Kidney (tissue), 13 donors: ENCODE measurements at regions not wholly inside any gene's neighbourhood (a gene's known extent, or its start where the extent isn't known, plus 50 kb on each side); places are given as distances from the start of the nearest gene placed in this dataset.

ENCODE experiments used
- DNase-seq, 5 donors: peaks; one replicate each; pipeline ENCODE4 v3.0.0-alpha.2; 2013 to 2020
- FAIRE-seq: peaks from 2 replicates; lab custom pipeline; 2012; peaks lifted over from hg19 to GRCh38; lab: Jason Lieb, UNC
- H3K27ac ChIP-seq, 2 donors: one replicate each; pipeline ENCODE4 v1.7.0; 2013; ENCODE audit warnings: low read depth in 2 of 2, low read length in 2 of 2, inconsistent platforms in 1 of 2
- H3K27me3 ChIP-seq: one replicate; pipeline ENCODE4 v1.7.1; 2013; ENCODE audit warnings: low read length, inconsistent platforms; ENCODE audit not compliant: control insufficient read depth, insufficient read depth
- H3K36me3 ChIP-seq, 3 donors: one replicate each; pipeline versions ENCODE4 v1.7.0 to v1.7.1; 2013; ENCODE audit warnings: low read length in 3 of 3, control low read depth in 1 of 3, inconsistent platforms in 1 of 3; ENCODE audit not compliant: insufficient read depth in 3 of 3, control insufficient read depth in 2 of 3
- H3K4me1 ChIP-seq, 3 donors: one replicate each; pipeline versions ENCODE4 v1.7.0 to v1.7.1; 2013; ENCODE audit warnings: low read length in 3 of 3, inconsistent platforms in 1 of 3, low read depth in 1 of 3; ENCODE audit not compliant: control insufficient read depth in 2 of 3, insufficient read depth in 2 of 3
- H3K4me3 ChIP-seq, 3 donors: one replicate each; pipeline versions ENCODE4 v1.7.0 to v1.8.1; 2013; ENCODE audit warnings: low read length in 3 of 3, control low read depth in 1 of 3, inconsistent platforms in 1 of 3
- H3K9ac ChIP-seq, 3 donors: one replicate each; pipeline versions ENCODE4 v1.7.0 to v1.7.1; 2013; ENCODE audit warnings: low read length in 3 of 3, control low read depth in 1 of 3, inconsistent platforms in 1 of 3
- H3K9me3 ChIP-seq, 3 donors: one replicate each; pipeline versions ENCODE4 v1.7.0 to v1.7.1; 2013; ENCODE audit warnings: low read length in 3 of 3, control low read depth in 1 of 3, inconsistent platforms in 1 of 3; ENCODE audit not compliant: control insufficient read depth in 2 of 3, insufficient read depth in 1 of 3
- intact Hi-C: fragments of 100-400 bp; cut with DNase I; formaldehyde crosslinking; loops from one replicate; pipeline ENCODE4 v1.11.1; 2022
- TF ChIP-seq, protein P1 (sequence below): IDR thresholded peaks from 3 replicates; pipeline ENCODE4 v1.5.1; 2012; ENCODE audit warnings: mild to moderate bottlenecking, moderate library complexity, borderline replicate concordance; ENCODE audit not compliant: insufficient read depth; ENCODE audit errors: extremely low read depth
- donor health status: control.
- donor health status: control.
- donor health status: control.
- donor health status: control.
- donor health status: control.
- donor health status: DM: yes; HTN: yes; CAD: no.
- donor health status: Normal renal cell carcinoma (clear cell type).

DNA sequence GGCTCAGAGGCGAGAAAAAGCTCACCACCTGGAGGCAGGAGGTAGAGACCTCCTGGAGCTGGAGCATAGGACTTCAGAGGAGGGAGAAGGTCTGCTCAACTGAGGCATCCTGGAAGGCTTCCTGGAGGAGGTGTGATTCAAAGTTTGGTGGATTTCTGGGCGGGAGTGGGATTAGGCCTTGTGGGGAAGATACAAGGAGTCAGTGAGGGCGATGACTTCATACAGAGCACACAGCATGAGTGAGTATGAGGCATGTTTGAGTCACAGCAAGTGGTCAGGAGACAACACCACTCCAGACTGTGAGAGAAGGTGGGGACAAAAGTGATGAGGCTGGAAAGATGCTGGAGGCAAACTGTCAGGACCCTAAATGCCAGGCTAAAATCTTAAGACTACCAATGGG lies 77.6 kb downstream of the MATN1 start:
- H3K4me3 ChIP-seq: no peak overlapping the region
- TF ChIP-seq, protein P1, sequence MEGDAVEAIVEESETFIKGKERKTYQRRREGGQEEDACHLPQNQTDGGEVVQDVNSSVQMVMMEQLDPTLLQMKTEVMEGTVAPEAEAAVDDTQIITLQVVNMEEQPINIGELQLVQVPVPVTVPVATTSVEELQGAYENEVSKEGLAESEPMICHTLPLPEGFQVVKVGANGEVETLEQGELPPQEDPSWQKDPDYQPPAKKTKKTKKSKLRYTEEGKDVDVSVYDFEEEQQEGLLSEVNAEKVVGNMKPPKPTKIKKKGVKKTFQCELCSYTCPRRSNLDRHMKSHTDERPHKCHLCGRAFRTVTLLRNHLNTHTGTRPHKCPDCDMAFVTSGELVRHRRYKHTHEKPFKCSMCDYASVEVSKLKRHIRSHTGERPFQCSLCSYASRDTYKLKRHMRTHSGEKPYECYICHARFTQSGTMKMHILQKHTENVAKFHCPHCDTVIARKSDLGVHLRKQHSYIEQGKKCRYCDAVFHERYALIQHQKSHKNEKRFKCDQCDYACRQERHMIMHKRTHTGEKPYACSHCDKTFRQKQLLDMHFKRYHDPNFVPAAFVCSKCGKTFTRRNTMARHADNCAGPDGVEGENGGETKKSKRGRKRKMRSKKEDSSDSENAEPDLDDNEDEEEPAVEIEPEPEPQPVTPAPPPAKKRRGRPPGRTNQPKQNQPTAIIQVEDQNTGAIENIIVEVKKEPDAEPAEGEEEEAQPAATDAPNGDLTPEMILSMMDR: no peak
- no peaks in the 10 kb centered on the region for H3K4me1 ChIP-seq
- FAIRE-seq (no peak), DNase-seq (no peak)
- no peak overlapping the region for H3K27ac ChIP-seq
- no peak overlapping the region for H3K9ac ChIP-seq
- H3K27me3 ChIP-seq: no peaks in the 10 kb centered on the region
- H3K9me3 ChIP-seq: no peaks in the 10 kb centered on the region
- no peaks in the 10 kb centered on the region for H3K36me3 ChIP-seq
- intact Hi-C loops: no loop called here

DNA sequence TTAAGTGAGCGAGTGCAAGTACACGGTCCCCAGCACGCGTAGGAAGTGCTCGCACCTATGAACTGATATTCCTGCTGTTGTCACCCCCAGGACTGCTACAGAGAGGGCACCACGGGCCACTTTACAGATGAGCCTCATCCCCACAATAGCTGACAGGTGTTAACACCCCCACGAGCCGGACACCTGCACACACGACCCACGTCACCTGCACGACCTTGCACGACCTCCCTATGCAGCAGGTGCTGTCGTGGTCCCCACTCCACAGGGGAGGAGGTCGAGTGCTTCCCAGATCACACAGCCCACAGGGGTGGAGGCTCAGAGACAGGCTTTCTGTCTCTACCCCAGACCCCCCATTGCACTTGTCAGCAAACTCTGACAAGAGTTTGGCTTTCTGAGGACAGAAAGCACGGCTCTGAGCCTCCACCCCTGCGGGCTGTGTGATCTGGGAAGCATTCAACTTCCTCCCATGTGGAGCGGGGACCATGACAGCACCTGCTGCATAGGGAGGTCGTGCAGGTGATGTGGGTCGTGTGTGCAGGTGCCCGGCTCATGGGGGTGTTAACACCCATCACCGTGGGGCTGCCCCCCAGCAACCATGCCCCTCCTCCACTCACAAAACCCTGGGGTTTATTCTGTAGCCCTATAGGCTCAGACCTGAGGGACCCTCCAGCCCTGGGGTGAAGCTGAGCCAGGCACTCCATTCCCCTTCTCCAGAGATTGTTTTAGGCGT lies 80.8 kb downstream of the MATN1 start:
- no peak overlapping the region for H3K9ac ChIP-seq
- no peaks in the 10 kb centered on the region for H3K9me3 ChIP-seq
- H3K27me3 ChIP-seq: no peaks in the 10 kb centered on the region
- H3K4me3 ChIP-seq: no peak overlapping the region
- TF ChIP-seq, protein P1: no peak
- intact Hi-C loops: no loop called here
- peak in 1 of 5 donors; percentile 31 for DNase-seq
- H3K4me1 ChIP-seq: no peaks in the 10 kb centered on the region
- no peak overlapping the region for H3K27ac ChIP-seq
- no peaks in the 10 kb centered on the region for H3K36me3 ChIP-seq
- FAIRE-seq: no peak

DNA sequence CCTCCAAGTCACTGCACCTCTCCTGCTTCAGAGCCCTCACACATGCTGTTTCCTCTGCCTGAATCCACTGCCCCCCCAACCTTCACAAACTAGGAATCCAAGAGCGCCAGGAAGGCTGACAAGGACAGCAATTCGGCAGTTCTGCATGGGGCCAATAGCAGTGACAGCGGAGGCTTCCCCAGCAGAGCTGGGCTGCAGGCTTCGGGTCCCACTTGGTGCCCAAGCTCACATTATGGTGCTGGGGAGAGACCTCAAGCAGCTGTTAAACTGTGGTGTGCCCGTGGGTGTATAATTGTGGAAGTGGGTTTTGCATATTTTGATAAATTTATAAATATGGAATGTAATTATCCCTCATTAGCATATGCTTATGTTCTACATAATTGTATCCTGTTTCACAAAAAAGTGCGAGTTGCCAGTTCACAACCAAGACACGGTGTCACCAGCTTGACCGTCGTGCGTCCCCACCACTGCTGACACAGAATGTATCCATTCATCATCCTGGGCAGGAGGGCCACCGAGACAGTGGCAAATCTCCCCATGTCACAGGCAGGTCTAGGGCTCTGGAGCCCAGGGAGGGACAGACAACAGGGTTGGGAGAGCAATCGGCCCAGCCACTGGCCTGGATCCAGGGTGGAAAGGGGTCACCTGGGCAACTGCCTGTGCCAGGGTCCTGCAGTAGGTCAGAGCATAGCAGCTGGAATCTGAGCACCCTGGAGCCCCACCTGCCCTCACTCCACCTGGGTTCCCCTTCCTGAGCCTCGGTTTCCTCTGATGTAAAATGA lies 81.6 kb downstream of the MATN1 start:
- Histone ChIP-seq H3K27ac (no peak overlapping the region), H3K4me1 (no peaks in the 10 kb centered on the region), H3K27me3 (no peaks in the 10 kb centered on the region), H3K9me3 (no peaks in the 10 kb centered on the region), H3K9ac (no peak overlapping the region), H3K4me3 (no peak overlapping the region), H3K36me3 (no peaks in the 10 kb centered on the region)
- FAIRE-seq (no peak), DNase-seq (peak in 1 of 5 donors; percentile 8)
- intact Hi-C loops: no loop called here
- TF ChIP-seq, protein P1: no peak
